Neuronal stem cell (in vitro differentiated cells): ENCODE measurements at regions not wholly inside any gene's neighbourhood (a gene's known extent, or its start where the extent isn't known, plus 50 kb on each side); places are given as distances from the start of the nearest gene placed in this dataset.

ENCODE experiments used
- DNase-seq: peaks from one replicate; pipeline ENCODE4 v3.0.0-alpha.2; 2013; ENCODE audit warnings: low spot score
- H2AFZ ChIP-seq: one replicate; pipeline ENCODE4 v1.6.1; 2013; ENCODE audit warnings: mild to moderate bottlenecking, low read length, inconsistent platforms
- H2AK5ac ChIP-seq: 2 replicates; pipeline ENCODE4 v1.6.1; 2013; ENCODE audit warnings: low read depth, mild to moderate bottlenecking, inconsistent platforms, low read length, moderate library complexity, mixed read lengths
- H2BK120ac ChIP-seq: 2 replicates; pipeline ENCODE4 v1.6.1; 2013; ENCODE audit warnings: low read depth, mild to moderate bottlenecking, inconsistent platforms, low read length, moderate library complexity, mixed read lengths
- H2BK12ac ChIP-seq: one replicate; pipeline ENCODE4 v1.6.1; 2013; ENCODE audit warnings: low read length, inconsistent platforms
- H2BK15ac ChIP-seq: 2 replicates; pipeline ENCODE4 v1.6.1; 2013; ENCODE audit warnings: mild to moderate bottlenecking, low read length, inconsistent platforms, mixed read lengths
- H2BK5ac ChIP-seq: one replicate; pipeline ENCODE4 v1.6.1; 2013; ENCODE audit warnings: inconsistent platforms, mild to moderate bottlenecking, low read length, moderate library complexity
- H3K14ac ChIP-seq: one replicate; pipeline ENCODE4 v1.6.1; 2013; ENCODE audit warnings: low read length, inconsistent platforms
- H3K18ac ChIP-seq: 2 replicates; pipeline ENCODE4 v1.6.1; 2013; ENCODE audit warnings: low read length, inconsistent platforms
- H3K23ac ChIP-seq: 2 replicates; pipeline ENCODE4 v1.6.1; 2013; ENCODE audit warnings: low read depth, mild to moderate bottlenecking, mixed read lengths, low read length, inconsistent platforms; ENCODE audit not compliant: poor library complexity
- H3K27ac ChIP-seq: replicated peaks from 3 replicates; pipeline ENCODE4 v1.5.1; 2013; ENCODE audit warnings: low read length, inconsistent platforms
- H3K27me3 ChIP-seq, 3 experiments: 2 replicates each; pipeline ENCODE4 v1.6.1; 2013; ENCODE audit warnings: low read length in 3 of 3, mild to moderate bottlenecking in 2 of 3, inconsistent platforms in 1 of 3, low read depth in 1 of 3, mixed read lengths in 1 of 3, moderate library complexity in 1 of 3; ENCODE audit not compliant: control insufficient read depth in 3 of 3, insufficient read depth in 3 of 3
- H3K36me3 ChIP-seq, 2 donors: replicated peaks in 1 of 2; 2 replicates each; pipeline ENCODE4 v1.6.1; 2013; ENCODE audit warnings: low read length in 2 of 2; ENCODE audit not compliant: control insufficient read depth in 2 of 2, insufficient read depth in 2 of 2
- H3K4ac ChIP-seq: 2 replicates; pipeline ENCODE4 v1.6.1; 2013; ENCODE audit warnings: inconsistent platforms, mild to moderate bottlenecking, low read length, moderate library complexity
- H3K4me1 ChIP-seq, 2 donors: 1 replicate in 1 of 2; 2 replicates in 1 of 2; pipeline ENCODE4 v1.6.1; 2013; ENCODE audit warnings: low read length in 2 of 2, low read depth in 1 of 2; ENCODE audit not compliant: control insufficient read depth in 2 of 2, insufficient read depth in 1 of 2
- H3K4me2 ChIP-seq: one replicate; pipeline ENCODE4 v1.6.1; 2013; ENCODE audit warnings: mild to moderate bottlenecking, low read length, inconsistent platforms; ENCODE audit not compliant: insufficient read depth, poor library complexity, severe bottlenecking
- H3K4me3 ChIP-seq, 2 donors: 2 replicates each; pipeline ENCODE4 v1.5.1; 2013; ENCODE audit warnings: low read length in 2 of 2, mild to moderate bottlenecking in 2 of 2, inconsistent platforms in 1 of 2, moderate library complexity in 1 of 2
- H3K79me1 ChIP-seq: one replicate; pipeline ENCODE4 v1.6.1; 2013; ENCODE audit warnings: low read depth, mild to moderate bottlenecking, inconsistent platforms, low read length, moderate library complexity
- H3K9ac ChIP-seq: one replicate; pipeline ENCODE4 v1.6.1; 2013; ENCODE audit warnings: mild to moderate bottlenecking, low read depth, low read length, inconsistent platforms; ENCODE audit not compliant: poor library complexity
- H3K9me3 ChIP-seq, 2 donors: replicated peaks in 1 of 2; 2 replicates each; pipeline versions ENCODE3 to v1.6.1; 2013; ENCODE audit warnings: low read length in 2 of 2, mild to moderate bottlenecking in 2 of 2, inconsistent platforms in 1 of 2, low read depth in 1 of 2, mixed read lengths in 1 of 2, moderate library complexity in 1 of 2; ENCODE audit not compliant: control insufficient read depth in 2 of 2, insufficient read depth in 1 of 2
- H4K8ac ChIP-seq: one replicate; pipeline ENCODE4 v1.6.1; 2013; ENCODE audit warnings: low read depth, mild to moderate bottlenecking, inconsistent platforms, low read length, moderate library complexity
- H4K91ac ChIP-seq: one replicate; pipeline ENCODE4 v1.6.1; 2013; ENCODE audit warnings: low read length, low read depth, mild to moderate bottlenecking, inconsistent platforms; ENCODE audit not compliant: poor library complexity
- WGBS, 2 donors: extraction: QIAGEN DNeasy Blood & Tissue Kit; methylation state at CpG; one replicate each; pipeline ENCODE4 v1.1.7; 2013; ENCODE audit warnings: missing lambda C conversion rate in 2 of 2, mixed read lengths in 1 of 2; ENCODE audit not compliant: insufficient read length in 2 of 2, insufficient replicate concordance in 1 of 2; ENCODE audit errors: extremely low coverage in 2 of 2; 5-methylcytosine and 5-hydroxymethylcytosine counted together

- H2BK15ac ChIP-seq: no peak overlapping the region
- H3K79me1 ChIP-seq: no peaks in the 10 kb centered on the region
- no peak overlapping the region for H3K23ac ChIP-seq
- H2BK120ac ChIP-seq: no peak overlapping the region
- no peak overlapping the region for H3K14ac ChIP-seq
- H3K4me3 ChIP-seq: no peak overlapping the region
- no peak overlapping the region for H3K9ac ChIP-seq
- no peak for DNase-seq
- H3K27me3 ChIP-seq: no peaks in the 10 kb centered on the region
- H2BK5ac ChIP-seq: no peak overlapping the region
- H4K91ac ChIP-seq: no peak overlapping the region
- H2AFZ ChIP-seq: no peak overlapping the region
- H3K36me3 ChIP-seq: no peaks in the 10 kb centered on the region
- no CpG with 5 or more reads among the region's 3 CpGs for WGBS, 2 donors
- H2BK12ac ChIP-seq: no peak overlapping the region
- H3K9me3 ChIP-seq: peaks cover 0 to 2% of the 10 kb centered on the region in 2 donors
- no peak overlapping the region for H3K18ac ChIP-seq
- H3K4me1 ChIP-seq: peaks cover 17 to 20% of the 10 kb centered on the region in 2 donors
- H4K8ac ChIP-seq: no peak overlapping the region
- no peak overlapping the region for H3K4ac ChIP-seq
- no peak overlapping the region for H2AK5ac ChIP-seq
- H3K27ac ChIP-seq: no peak overlapping the region
- H3K4me2 ChIP-seq: no peak overlapping the region
These were observed 58.2 kb upstream of the ZEB2 start for GRCh38 chr2:144578099-144578498.

DNA sequence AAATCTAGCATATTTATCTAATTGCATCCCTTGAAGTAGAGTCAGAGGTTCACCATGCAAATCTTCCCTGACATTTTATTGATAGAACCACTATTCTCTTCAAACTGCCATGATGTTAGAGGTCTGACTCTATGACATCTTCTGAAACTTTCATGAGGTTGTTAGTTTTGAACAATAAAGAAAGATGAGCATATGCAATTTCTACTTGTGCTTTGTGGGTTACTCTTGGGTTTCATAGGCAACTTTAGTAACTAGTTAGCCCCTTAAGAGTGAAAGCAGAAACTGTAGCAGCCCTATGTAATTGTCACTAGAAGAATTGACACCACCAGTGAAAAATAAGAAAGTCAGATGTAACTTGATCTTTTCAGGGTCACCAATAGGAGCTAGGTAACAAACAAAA is 53.1 kb upstream of the ZEB2 start:
- no peak overlapping the region for H4K8ac ChIP-seq
- H3K9me3 ChIP-seq: peaks cover 0 to 2% of the 10 kb centered on the region in 2 donors
- H3K14ac ChIP-seq: no peak overlapping the region
- H3K18ac ChIP-seq: no peak overlapping the region
- H4K91ac ChIP-seq: no peak overlapping the region
- H3K4me3 ChIP-seq: no peak overlapping the region
- H3K4ac ChIP-seq: no peak overlapping the region
- no peak for DNase-seq
- H3K79me1 ChIP-seq: no peaks in the 10 kb centered on the region
- no peak overlapping the region for H3K4me2 ChIP-seq
- H3K27ac ChIP-seq: no peak overlapping the region
- H2AK5ac ChIP-seq: no peak overlapping the region
- no peak overlapping the region for H2BK5ac ChIP-seq
- H2BK15ac ChIP-seq: no peak overlapping the region
- no peak overlapping the region for H2BK120ac ChIP-seq
- H3K4me1 ChIP-seq: peaks cover under 1 to 5% of the 10 kb centered on the region in 2 donors
- no peak overlapping the region for H2BK12ac ChIP-seq
- no peak overlapping the region for H3K23ac ChIP-seq
- no peak overlapping the region for H3K9ac ChIP-seq
- peak overlapping the region; percentile 36 for H2AFZ ChIP-seq
- H3K27me3 ChIP-seq: no peaks in the 10 kb centered on the region
- no peaks in the 10 kb centered on the region for H3K36me3 ChIP-seq

GRCh38 chr2:144571770-144572169 is 51.9 kb upstream of the ZEB2 start:
- H2BK15ac ChIP-seq: no peak overlapping the region
- H3K18ac ChIP-seq: no peak overlapping the region
- H2AFZ ChIP-seq: no peak overlapping the region
- H3K4me3 ChIP-seq: no peak overlapping the region
- no peak overlapping the region for H3K9ac ChIP-seq
- no peaks in the 10 kb centered on the region for H3K27me3 ChIP-seq
- peaks cover 4 to 10% of the 10 kb centered on the region in 2 donors for H3K4me1 ChIP-seq
- no peak overlapping the region for H4K91ac ChIP-seq
- no peaks in the 10 kb centered on the region for H3K36me3 ChIP-seq
- no peak overlapping the region for H2BK120ac ChIP-seq
- no peak for DNase-seq
- no peak overlapping the region for H3K4me2 ChIP-seq
- peaks cover 0 to 2% of the 10 kb centered on the region in 2 donors for H3K9me3 ChIP-seq
- H4K8ac ChIP-seq: no peak overlapping the region
- no peak overlapping the region for H2AK5ac ChIP-seq
- no peak overlapping the region for H2BK12ac ChIP-seq
- WGBS, 2 donors: no CpG with 5 or more reads among the region's 1 CpG
- no peak overlapping the region for H3K23ac ChIP-seq
- no peak overlapping the region for H3K14ac ChIP-seq
- no peak overlapping the region for H2BK5ac ChIP-seq
- H3K27ac ChIP-seq: no peak overlapping the region
- no peaks in the 10 kb centered on the region for H3K79me1 ChIP-seq
- no peak overlapping the region for H3K4ac ChIP-seq

GRCh38 chr2:144570566-144570965 is 50.6 kb upstream of the ZEB2 start:
- H2BK120ac ChIP-seq: no peak overlapping the region
- no peak overlapping the region for H4K8ac ChIP-seq
- no peak for DNase-seq
- H3K9me3 ChIP-seq: no peaks in the 10 kb centered on the region
- WGBS, 2 donors: no CpG with 5 or more reads among the region's 3 CpGs
- H3K18ac ChIP-seq: no peak overlapping the region
- no peaks in the 10 kb centered on the region for H3K27me3 ChIP-seq
- no peak overlapping the region for H4K91ac ChIP-seq
- H3K79me1 ChIP-seq: no peaks in the 10 kb centered on the region
- no peak overlapping the region for H3K27ac ChIP-seq
- H2BK15ac ChIP-seq: no peak overlapping the region
- no peak overlapping the region for H3K4me3 ChIP-seq
- H3K14ac ChIP-seq: no peak overlapping the region
- peaks cover 5 to 10% of the 10 kb centered on the region in 2 donors for H3K4me1 ChIP-seq
- no peak overlapping the region for H3K4ac ChIP-seq
- H2AK5ac ChIP-seq: no peak overlapping the region
- H3K9ac ChIP-seq: no peak overlapping the region
- no peak overlapping the region for H2BK12ac ChIP-seq
- H3K36me3 ChIP-seq: no peaks in the 10 kb centered on the region
- H3K23ac ChIP-seq: no peak overlapping the region
- no peak overlapping the region for H2AFZ ChIP-seq
- H2BK5ac ChIP-seq: no peak overlapping the region
- H3K4me2 ChIP-seq: no peak overlapping the region
